ENCODE measurements at regions not wholly inside any gene's neighbourhood (a gene's known extent, or its start where the extent isn't known, plus 50 kb on each side); places are given as distances from the start of the nearest gene placed in this dataset.

DNA sequence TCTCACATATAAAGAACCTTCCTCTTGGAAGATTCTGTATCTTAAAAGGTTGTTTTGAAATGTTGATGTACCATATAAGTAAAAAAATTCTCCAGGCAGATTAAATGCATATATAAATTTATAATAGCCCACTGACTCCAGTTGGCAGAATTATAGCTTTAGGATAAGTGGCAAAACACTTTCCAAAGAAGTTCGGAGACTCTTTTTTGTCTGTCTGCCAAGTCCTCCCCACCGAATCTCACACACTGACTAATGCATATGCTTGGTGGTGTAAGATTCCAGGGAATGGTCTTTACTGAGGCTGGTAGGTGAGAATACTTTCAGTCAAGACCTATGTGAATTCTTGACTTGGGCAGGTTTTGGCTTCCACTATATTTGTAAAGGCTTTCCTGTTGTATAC lies 724.3 kb upstream of the CXADR start:
- no peak for DNase-seq (ENCODE audit: low read depth)
- no peak for TF ChIP-seq CTCF (conservative IDR thresholded peaks at IDR 0.05; ENCODE audit: control insufficient read depth, insufficient read depth, low read depth, low read length)
- no peak overlapping the region for H3K4me3 ChIP-seq (ENCODE audit: control insufficient read depth, low read depth, low read length)

DNA sequence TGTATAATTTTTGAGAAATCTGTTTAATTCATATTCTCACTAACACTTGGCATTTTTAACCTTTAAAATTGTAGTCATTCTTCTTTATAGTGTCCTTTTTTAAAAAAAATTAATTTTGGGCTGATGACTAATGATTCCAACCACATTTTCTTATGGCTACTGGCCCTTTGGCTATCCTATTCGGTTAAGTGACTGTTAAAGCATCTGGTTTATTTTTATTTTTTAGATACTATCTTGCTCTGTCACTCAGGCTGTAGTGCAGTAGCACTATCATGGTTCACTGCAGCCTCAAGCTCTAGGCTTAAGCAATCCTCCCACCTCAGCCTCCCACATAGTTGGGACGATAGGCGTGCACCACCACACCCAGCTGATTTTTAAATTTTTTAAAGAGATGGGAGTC lies 723.2 kb upstream of the CXADR start:
- DNase-seq (ENCODE audit: low read depth), result peak; percentile 15
- TF ChIP-seq CTCF (conservative IDR thresholded peaks at IDR 0.05; ENCODE audit: control insufficient read depth, insufficient read depth, low read depth, low read length), result no peak
- H3K4me3 ChIP-seq (ENCODE audit: control insufficient read depth, low read depth, low read length), result no peak overlapping the region

GRCh38 chr21:16792101-16792500 lies 720.7 kb upstream of the CXADR start:
- TF ChIP-seq CTCF (conservative IDR thresholded peaks at IDR 0.05; ENCODE audit: control insufficient read depth, insufficient read depth, low read depth, low read length), result no peak
- peak; percentile 51 for DNase-seq (ENCODE audit: low read depth)

DNA sequence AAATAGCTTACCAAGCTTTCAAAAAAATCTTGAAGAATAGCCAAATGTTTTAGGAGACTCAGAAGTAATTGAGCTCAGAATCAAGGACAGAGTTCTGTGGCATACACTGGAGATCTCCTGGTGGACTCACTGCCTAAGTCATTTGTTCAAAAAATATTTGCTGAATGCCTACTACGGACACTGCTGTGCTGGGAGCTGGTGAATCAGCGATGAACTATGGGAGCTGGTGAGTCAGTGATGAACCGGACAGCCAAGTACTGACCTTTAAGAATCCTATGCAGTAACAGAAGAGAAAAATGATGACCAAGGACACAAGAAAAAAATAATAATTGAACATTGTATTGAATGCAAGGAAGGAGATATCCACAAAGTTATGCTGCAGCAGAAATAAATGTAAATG lies 717.9 kb upstream of the CXADR start:
- peak; percentile 96 for DNase-seq (ENCODE audit: low read depth)
- no peak for TF ChIP-seq CTCF (conservative IDR thresholded peaks at IDR 0.05; ENCODE audit: control insufficient read depth, insufficient read depth, low read depth, low read length)
- no peak overlapping the region for H3K4me3 ChIP-seq (ENCODE audit: control insufficient read depth, low read depth, low read length)

More at GRCh38 chr21:16792101-16792500, 720.7 kb upstream of the CXADR start:
- no peak overlapping the region for H3K4me3 ChIP-seq (ENCODE audit: control insufficient read depth, low read depth, low read length)

DNA sequence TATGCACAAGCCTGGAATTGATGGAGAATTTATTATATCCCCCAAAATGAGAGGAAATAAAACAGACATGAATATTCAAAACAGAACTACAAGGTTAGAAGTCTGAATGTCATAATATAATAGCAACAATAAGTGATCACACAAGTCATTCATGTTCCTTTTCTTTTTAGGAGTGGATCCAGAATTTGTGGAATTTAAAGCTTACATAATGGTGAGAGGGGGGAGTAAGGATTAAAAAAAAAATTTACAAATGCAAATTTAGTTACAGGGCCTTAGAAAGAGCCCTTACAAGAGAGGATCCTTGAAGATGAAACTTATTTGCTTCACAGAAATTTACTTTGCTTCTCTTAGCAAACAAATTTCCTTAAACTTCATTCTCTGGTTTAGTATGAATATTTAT lies 716.1 kb upstream of the CXADR start:
- H3K4me3 ChIP-seq (ENCODE audit: control insufficient read depth, low read depth, low read length), result no peak overlapping the region
- TF ChIP-seq CTCF (conservative IDR thresholded peaks at IDR 0.05; ENCODE audit: control insufficient read depth, insufficient read depth, low read depth, low read length), result no peak
- no peak for DNase-seq (ENCODE audit: low read depth)

- DNase-seq (ENCODE audit: low read depth), result no peak
- H3K4me3 ChIP-seq (ENCODE audit: control insufficient read depth, low read depth, low read length), result no peak overlapping the region
- TF ChIP-seq CTCF (conservative IDR thresholded peaks at IDR 0.05; ENCODE audit: control insufficient read depth, insufficient read depth, low read depth, low read length), result no peak
Measured at GRCh38 chr21:16797540-16797939, 715.3 kb upstream of the CXADR start.

- TF ChIP-seq CTCF (conservative IDR thresholded peaks at IDR 0.05; ENCODE audit: control insufficient read depth, insufficient read depth, low read depth, low read length), result no peak
Measured at GRCh38 chr21:16797966-16798365, 714.9 kb upstream of the CXADR start.

More at GRCh38 chr21:16797966-16798365, 714.9 kb upstream of the CXADR start:
- no peak overlapping the region for H3K4me3 ChIP-seq (ENCODE audit: control insufficient read depth, low read depth, low read length)
- no peak for DNase-seq (ENCODE audit: low read depth)

Data from fibroblast of mammary gland (primary cell).